Suppressor macrophage treated with lipopolysaccharide for 4 hours (primary cell): ENCODE measurements at regions not wholly inside any gene's neighbourhood (a gene's known extent, or its start where the extent isn't known, plus 50 kb on each side); places are given as distances from the start of the nearest gene placed in this dataset.

Source experiments
- DNase-seq: peaks from one replicate; pipeline ENCODE4 v3.0.0-alpha.2; 2020

GRCh38 chr4:181507938-181508337, 735.3 kb upstream of the TENM3 start:
- DNase-seq, result no peak

GRCh38 chr4:181508601-181509000, 734.6 kb upstream of the TENM3 start:
- no peak for DNase-seq

GRCh38 chr4:181509073-181509472, 734.1 kb upstream of the TENM3 start:
- no peak for DNase-seq

GRCh38 chr4:181517491-181517890, 725.7 kb upstream of the TENM3 start:
- no peak for DNase-seq

- no peak for DNase-seq
Measured at GRCh38 chr4:181520790-181521189, 722.4 kb upstream of the TENM3 start.

GRCh38 chr4:181523973-181524372, 719.2 kb upstream of the TENM3 start:
- DNase-seq, result no peak

- no peak for DNase-seq
Measured at GRCh38 chr4:181524499-181524898, 718.7 kb upstream of the TENM3 start.

- no peak for DNase-seq
Measured at GRCh38 chr4:181525634-181526033, 717.6 kb upstream of the TENM3 start.

- peak; percentile 61 for DNase-seq
Measured at GRCh38 chr4:181528570-181529184, 714.5 kb upstream of the TENM3 start.

- DNase-seq, result no peak
Measured at GRCh38 chr4:181529537-181529936, 713.7 kb upstream of the TENM3 start.

GRCh38 chr4:181536196-181536746, 706.9 kb upstream of the TENM3 start:
- DNase-seq, result no peak

GRCh38 chr4:181536811-181537434, 706.3 kb upstream of the TENM3 start:
- DNase-seq, result no peak

GRCh38 chr4:181538431-181538830, 704.8 kb upstream of the TENM3 start:
- no peak for DNase-seq

- DNase-seq, result no peak
Measured at GRCh38 chr4:181541396-181541795, 701.8 kb upstream of the TENM3 start.

- no peak for DNase-seq
Measured at GRCh38 chr4:181548873-181549575, 694.2 kb upstream of the TENM3 start.

- DNase-seq, result no peak
Measured at GRCh38 chr4:181549576-181550188, 693.5 kb upstream of the TENM3 start.

- DNase-seq, result no peak
Measured at GRCh38 chr4:181550381-181550780, 692.8 kb upstream of the TENM3 start.

- DNase-seq, result no peak
Measured at GRCh38 chr4:181559637-181560036, 683.6 kb upstream of the TENM3 start.

GRCh38 chr4:181562399-181562798, 680.8 kb upstream of the TENM3 start:
- DNase-seq, result no peak

GRCh38 chr4:181564625-181565024, 678.6 kb upstream of the TENM3 start:
- no peak for DNase-seq

GRCh38 chr4:181566490-181566889, 676.7 kb upstream of the TENM3 start:
- DNase-seq, result no peak

- no peak for DNase-seq
Measured at GRCh38 chr4:181569553-181569952, 673.6 kb upstream of the TENM3 start.

- DNase-seq, result no peak
Measured at GRCh38 chr4:181578911-181579310, 664.3 kb upstream of the TENM3 start.

- DNase-seq, result no peak
Measured at GRCh38 chr4:181579486-181579885, 663.7 kb upstream of the TENM3 start.
